ENCODE measurements at regions not wholly inside any gene's neighbourhood (a gene's known extent, or its start where the extent isn't known, plus 50 kb on each side); places are given as distances from the start of the nearest gene placed in this dataset.

GRCh38 chr3:159782724-159783421, 205.8 kb upstream of the IL12A start:
- TF ChIP-seq FOXJ3 (CRISPR knock-in tag; IDR thresholded peaks at IDR 0.05), result no peak
- TF ChIP-seq YY1 (IDR thresholded peaks at IDR 0.05; ENCODE audit: low read depth), result no peak
- no peak for TF ChIP-seq GABPA (IDR thresholded peaks at IDR 0.05; ENCODE audit: low read depth)
- TF ChIP-seq CTCF (IDR thresholded peaks at IDR 0.05), result no peak
- TF ChIP-seq RCOR1 (IDR thresholded peaks at IDR 0.05; ENCODE audit: low read length), result no peak
- no peak for TF ChIP-seq EZH2phosphoT487 (IDR thresholded peaks at IDR 0.05; ENCODE audit: borderline replicate concordance, low read depth)
- TF ChIP-seq SIN3A (IDR thresholded peaks at IDR 0.05; ENCODE audit: borderline replicate concordance, low read depth, low read length), result no peak
- no peak for TF ChIP-seq EP300 (IDR thresholded peaks at IDR 0.05; ENCODE audit: borderline replicate concordance in 1 of 2, low read depth in 1 of 2, low read length in 1 of 2)
- TF ChIP-seq CHD2 (IDR thresholded peaks at IDR 0.05; ENCODE audit: low read length, partially characterized antibody), result no peak
- TF ChIP-seq PBX3 (IDR thresholded peaks at IDR 0.05), result no peak
- no peak for TF ChIP-seq JUND (IDR thresholded peaks at IDR 0.05)
